ENCODE measurements at regions not wholly inside any gene's neighbourhood (a gene's known extent, or its start where the extent isn't known, plus 50 kb on each side); places are given as distances from the start of the nearest gene placed in this dataset.

GRCh38 chr4:41331224-41331623, 74.5 kb downstream of the UCHL1 start:
- ChIA-PET POLR2A (no interaction called here), RAD21 (ENCODE audit: unreplicated experiment) (no interaction called here), CTCF (no interaction called here), SMC1A (ENCODE audit: uncharacterized antibody, unreplicated experiment) (no interaction called here)
- 0% methylated on average over 2 of the region's 2 CpGs for WGBS (ENCODE audit: insufficient coverage, insufficient replicate concordance, low lambda C conversion rate, missing lambda C conversion rate)
- BruUV-seq (replicated peaks) = no TSS peak
- H3K27ac ChIP-seq (ENCODE audit: control insufficient read depth, insufficient read depth) = no peak overlapping the region
- no peak for DNase-seq (ENCODE audit: low read depth, low spot score)
- no peak overlapping the region for H3K4me3 ChIP-seq
- intact Hi-C loops (cut with micrococcal nuclease; ENCODE audit: unreplicated experiment) = no loop called here
- no peaks in the 10 kb centered on the region for H3K36me3 ChIP-seq (ENCODE audit: control insufficient read depth in 2 of 2, insufficient read depth in 2 of 2, low read length in 1 of 2)
- no peak overlapping the region for H3K9ac ChIP-seq (ENCODE audit: control insufficient read depth, insufficient read depth, low read length)
- H2AFZ ChIP-seq (ENCODE audit: control insufficient read depth, low read depth, low read length) = no peak overlapping the region
- no peaks in the 10 kb centered on the region for H4K20me1 ChIP-seq (ENCODE audit: control insufficient read depth, insufficient read depth)
- no peak overlapping the region for H3K4me2 ChIP-seq (ENCODE audit: control insufficient read depth, insufficient read depth)
- H3K4me1 ChIP-seq (ENCODE audit: control insufficient read depth, insufficient read depth, low read length) = no peaks in the 10 kb centered on the region
- no peak for FAIRE-seq
- in situ Hi-C loops (cut with MboI) = no loop called here
- H3K9me3 ChIP-seq (replicated peaks; ENCODE audit: control insufficient read depth, insufficient read depth, low read length) = no peaks in the 10 kb centered on the region
- no peaks in the 10 kb centered on the region for H3K79me2 ChIP-seq (ENCODE audit: control insufficient read depth, insufficient read depth, low read length)
- no peak for ATAC-seq
- H3K27me3 ChIP-seq (replicated peaks in 1 of 2; ENCODE audit: control insufficient read depth in 2 of 2, insufficient read depth in 2 of 2, low read length in 1 of 2) = no peaks in the 10 kb centered on the region
- no peak for TF ChIP-seq PKNOX1 (IDR thresholded peaks at IDR 0.05)
- TF ChIP-seq PBX3 (IDR thresholded peaks at IDR 0.05; ENCODE audit: insufficient replicate concordance, low read depth, low read length) = no peak
- TF ChIP-seq NFYB (IDR thresholded peaks at IDR 0.05; ENCODE audit: insufficient read depth, low read depth, low read length) = no peak
- no peak for TF ChIP-seq ZBTB4 (CRISPR knock-in tag; IDR thresholded peaks at IDR 0.05)
- TF ChIP-seq REST (IDR thresholded peaks at IDR 0.05; ENCODE audit: low read depth, low read length) = no peak
- no peak for TF ChIP-seq RCOR1 (conservative IDR thresholded peaks at IDR 0.05; ENCODE audit: low read depth, low read length)
- no peak for TF ChIP-seq IKZF1 (conservative IDR thresholded peaks at IDR 0.05)
- no peak for TF ChIP-seq MYC (IDR thresholded peaks at IDR 0.05; ENCODE audit: insufficient read depth, insufficient read length, insufficient replicate concordance, low read length, severe bottlenecking)
- TF ChIP-seq SIX5 (IDR thresholded peaks at IDR 0.05; ENCODE audit: low read depth, low read length, severe bottlenecking) = no peak
- no peak for TF ChIP-seq CEBPB (IDR thresholded peaks at IDR 0.05; ENCODE audit: borderline replicate concordance in 1 of 2, low read depth in 2 of 2, low read length in 2 of 2)
- TF ChIP-seq MEF2A (IDR thresholded peaks at IDR 0.05; ENCODE audit: insufficient read depth, low read depth, low read length) = no peak
- TF ChIP-seq STAT1 (conservative IDR thresholded peaks at IDR 0.05) = no peak
- TF ChIP-seq SUPT20H (IDR thresholded peaks at IDR 0.05; ENCODE audit: borderline replicate concordance, control insufficient read depth, low read depth, low read length) = no peak
